Fibroblast of mammary gland (primary cell): ENCODE measurements at regions not wholly inside any gene's neighbourhood (a gene's known extent, or its start where the extent isn't known, plus 50 kb on each side); places are given as distances from the start of the nearest gene placed in this dataset.

Source experiments
- DNase-seq: peaks from one replicate; pipeline ENCODE4 v3.0.0-alpha.2; 2010; ENCODE audit warnings: low read depth
- H3K4me3 ChIP-seq: 2 replicates; pipeline ENCODE4 v1.5.1; 2011; ENCODE audit warnings: low read depth, mild to moderate bottlenecking, low read length, moderate library complexity; ENCODE audit not compliant: control insufficient read depth
- CTCF ChIP-seq: conservative IDR thresholded peaks from 2 replicates; pipeline ENCODE4 v1.5.1; 2011; ENCODE audit warnings: low read depth, low read length, inconsistent platforms; ENCODE audit not compliant: control insufficient read depth, insufficient read depth

DNA sequence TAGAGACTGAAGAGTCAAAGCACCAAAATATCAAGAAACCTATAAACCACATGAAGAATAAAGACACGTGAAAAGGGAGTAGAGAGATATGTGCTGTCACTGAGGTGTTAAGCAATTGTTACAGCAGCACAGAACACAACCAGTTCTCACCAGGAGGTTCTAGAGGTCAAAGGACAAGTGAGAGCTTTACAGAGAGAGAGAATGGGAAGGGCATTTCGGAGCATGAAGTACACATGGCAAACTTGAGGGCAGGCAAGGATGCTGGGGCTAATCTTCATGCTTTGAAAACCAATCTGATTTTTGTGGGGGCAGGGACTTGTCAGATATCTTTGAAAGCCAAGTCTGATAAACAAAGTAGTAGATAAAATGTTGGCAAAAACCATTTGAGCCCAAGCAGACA is 142.3 kb upstream of the NRSN1 start:
- no peak overlapping the region for H3K4me3 ChIP-seq
- DNase-seq: no peak
- no peak for TF ChIP-seq CTCF

DNA sequence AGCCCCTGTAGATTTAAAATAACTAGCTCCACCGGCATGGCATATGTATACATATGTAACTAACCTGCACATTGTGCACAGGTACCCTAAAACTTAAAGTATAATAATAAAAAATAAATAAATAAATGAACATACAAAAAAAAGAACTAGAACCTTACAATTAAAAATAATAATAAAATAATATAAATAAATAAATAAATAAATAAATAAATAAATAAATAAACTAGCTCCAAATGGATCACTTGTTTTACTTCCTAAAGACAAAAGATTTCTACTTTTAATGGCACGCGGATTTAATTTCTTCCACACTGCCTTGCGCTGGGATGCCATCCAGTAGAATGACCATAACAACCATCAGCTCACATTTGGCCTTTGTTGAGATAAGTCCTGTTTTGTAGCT is 141.0 kb upstream of the NRSN1 start:
- H3K4me3 ChIP-seq: no peak overlapping the region
- TF ChIP-seq CTCF: no peak
- no peak for DNase-seq

- no peak for TF ChIP-seq CTCF
Observed at GRCh38 chr6:23989885-23990533, 136.0 kb upstream of the NRSN1 start.

DNA sequence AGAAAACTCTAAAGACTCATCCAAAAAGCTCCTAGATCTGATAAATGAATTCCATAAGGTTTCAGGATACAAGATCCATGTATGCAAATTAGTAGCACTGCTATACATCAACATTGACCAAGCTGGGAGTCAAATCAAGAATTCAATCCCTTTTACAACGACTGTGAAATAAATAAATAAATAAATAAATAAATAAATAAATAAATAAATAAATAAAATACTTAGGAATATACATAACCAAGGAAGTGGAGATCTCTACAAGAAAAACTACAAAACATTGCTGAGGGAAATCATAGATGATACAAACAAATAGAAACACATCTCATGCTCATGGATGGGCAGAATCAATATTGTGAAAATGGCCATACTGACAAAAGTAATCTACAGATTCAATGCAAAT is 132.0 kb upstream of the NRSN1 start:
- no peak for TF ChIP-seq CTCF
- H3K4me3 ChIP-seq: no peak overlapping the region
- DNase-seq: no peak

More at GRCh38 chr6:23989885-23990533, 136.0 kb upstream of the NRSN1 start:
- DNase-seq: no peak
- H3K4me3 ChIP-seq: no peak overlapping the region

DNA sequence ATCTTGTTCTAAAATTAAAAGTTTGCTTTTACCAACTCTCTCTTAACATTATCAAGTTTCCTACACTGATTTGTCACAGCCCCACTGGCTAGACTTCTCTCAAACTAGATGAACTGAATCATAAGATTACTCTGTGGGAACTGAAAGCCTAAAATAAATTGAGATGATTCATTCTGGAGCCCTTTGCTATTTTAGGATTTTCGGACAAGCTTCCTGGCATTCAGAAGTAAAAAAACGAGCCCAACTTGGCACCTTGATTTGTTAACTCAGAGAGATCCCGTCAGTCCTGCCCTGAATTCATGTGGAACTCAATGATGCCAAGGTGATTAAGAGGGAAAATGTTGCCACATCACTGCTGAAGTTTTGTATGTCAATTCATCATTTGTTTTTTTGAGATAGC is 122.0 kb upstream of the NRSN1 start:
- DNase-seq: peak; percentile 35
- TF ChIP-seq CTCF: no peak
- H3K4me3 ChIP-seq: no peak overlapping the region

DNA sequence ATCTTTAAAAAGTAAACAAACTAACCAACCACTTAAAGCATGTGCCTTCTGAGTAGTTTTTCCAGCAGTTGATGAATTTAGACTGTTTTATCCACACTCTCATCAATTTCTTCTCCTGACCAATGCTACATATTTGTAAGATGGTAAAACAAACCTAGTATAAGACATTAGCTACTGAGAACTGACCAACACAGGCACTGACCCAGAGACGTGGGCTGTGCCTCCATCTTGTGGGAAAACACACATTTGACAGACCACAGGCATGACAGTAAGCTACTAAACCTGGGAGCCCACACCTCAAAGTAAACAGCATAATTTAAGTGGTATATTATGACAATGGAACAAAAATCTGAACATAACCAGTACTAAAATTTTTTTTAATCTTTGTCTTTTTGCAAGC is 121.4 kb upstream of the NRSN1 start:
- DNase-seq: no peak
- H3K4me3 ChIP-seq: no peak overlapping the region
- TF ChIP-seq CTCF: no peak

DNA sequence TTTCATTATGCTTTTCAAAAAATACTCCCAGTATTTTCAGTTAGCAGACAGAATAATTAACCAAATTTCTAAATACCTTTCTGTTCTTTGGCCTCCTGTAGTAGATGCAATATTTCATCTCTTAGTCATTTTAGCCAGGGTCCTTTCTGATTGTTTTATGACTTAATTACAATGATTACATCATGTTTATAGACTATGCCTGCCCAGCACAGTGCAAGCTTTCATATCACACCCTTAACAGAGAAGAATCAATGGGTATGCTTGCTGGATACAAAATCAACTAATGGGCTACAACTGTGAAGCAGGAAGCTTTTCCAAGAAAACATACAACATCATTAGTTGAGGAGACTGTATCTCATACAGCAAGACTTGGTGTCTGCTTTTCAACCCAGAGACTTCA is 119.8 kb upstream of the NRSN1 start:
- TF ChIP-seq CTCF: no peak
- no peak for DNase-seq
- H3K4me3 ChIP-seq: no peak overlapping the region
